ENCODE measurements at regions not wholly inside any gene's neighbourhood (a gene's known extent, or its start where the extent isn't known, plus 50 kb on each side); places are given as distances from the start of the nearest gene placed in this dataset.

GRCh38 chr15:96818861-96819260 lies 488.4 kb downstream of the NR2F2 start:
- TF ChIP-seq POLR2AphosphoS5 (IDR thresholded peaks at IDR 0.05; ENCODE audit: low read depth, low read length) = no peak
- TF ChIP-seq REST (IDR thresholded peaks at IDR 0.05; ENCODE audit: insufficient read depth in 1 of 2, low read depth in 2 of 2, low read length in 2 of 2) = no peak
- no peak for TF ChIP-seq SIN3A (IDR thresholded peaks at IDR 0.05; ENCODE audit: borderline replicate concordance, insufficient read depth, low read length)

All from PFSK-1 (cell line).